ENCODE measurements at regions not wholly inside any gene's neighbourhood (a gene's known extent, or its start where the extent isn't known, plus 50 kb on each side); places are given as distances from the start of the nearest gene placed in this dataset.

- no peak for DNase-seq (ENCODE audit: low read depth)
Measured at GRCh38 chr15:31555022-31555421, 228.4 kb downstream of the KLF13 start.

GRCh38 chr15:31556494-31557150 is 230.0 kb downstream of the KLF13 start:
- DNase-seq (ENCODE audit: low read depth) = no peak

GRCh38 chr15:31557899-31558298 is 231.3 kb downstream of the KLF13 start:
- DNase-seq (ENCODE audit: low read depth) = no peak

- no peak for DNase-seq (ENCODE audit: low read depth)
Measured at GRCh38 chr15:31558840-31559239, 232.2 kb downstream of the KLF13 start.

- no peak for DNase-seq (ENCODE audit: low read depth)
Measured at GRCh38 chr15:31559786-31560185, 233.2 kb downstream of the KLF13 start.

GRCh38 chr15:31560643-31561042 is 234.0 kb downstream of the KLF13 start:
- DNase-seq (ENCODE audit: low read depth) = no peak

GRCh38 chr15:31561156-31561555 is 234.5 kb downstream of the KLF13 start:
- DNase-seq (ENCODE audit: low read depth) = no peak

GRCh38 chr15:31563001-31563400 is 236.4 kb downstream of the KLF13 start:
- DNase-seq (ENCODE audit: low read depth) = no peak

GRCh38 chr15:31563421-31563820 is 236.8 kb downstream of the KLF13 start:
- DNase-seq (ENCODE audit: low read depth) = no peak

GRCh38 chr15:31567861-31568260 is 241.2 kb downstream of the KLF13 start:
- DNase-seq (ENCODE audit: low read depth) = no peak

GRCh38 chr15:31569836-31570235 is 243.2 kb downstream of the KLF13 start:
- no peak for DNase-seq (ENCODE audit: low read depth)

- no peak for DNase-seq (ENCODE audit: low read depth)
Measured at GRCh38 chr15:31570591-31570990, 244.0 kb downstream of the KLF13 start.

GRCh38 chr15:31571676-31572075 is 245.0 kb downstream of the KLF13 start:
- no peak for DNase-seq (ENCODE audit: low read depth)

GRCh38 chr15:31573759-31574158 is 247.1 kb downstream of the KLF13 start:
- no peak for DNase-seq (ENCODE audit: low read depth)

- DNase-seq (ENCODE audit: low read depth) = no peak
Measured at GRCh38 chr15:31574766-31575165, 248.1 kb downstream of the KLF13 start.

- DNase-seq (ENCODE audit: low read depth) = no peak
Measured at GRCh38 chr15:31577108-31577507, 250.5 kb downstream of the KLF13 start.

- DNase-seq (ENCODE audit: low read depth) = no peak
Measured at GRCh38 chr15:31579282-31579681, 252.6 kb downstream of the KLF13 start.

GRCh38 chr15:31579976-31580375 is 253.3 kb downstream of the KLF13 start:
- no peak for DNase-seq (ENCODE audit: low read depth)

GRCh38 chr15:31584195-31584594 is 257.6 kb downstream of the KLF13 start:
- no peak for DNase-seq (ENCODE audit: low read depth)

GRCh38 chr15:31585240-31585639 is 258.6 kb downstream of the KLF13 start:
- no peak for DNase-seq (ENCODE audit: low read depth)

- no peak for DNase-seq (ENCODE audit: low read depth)
Measured at GRCh38 chr15:31586841-31587240, 260.2 kb downstream of the KLF13 start.

- DNase-seq (ENCODE audit: low read depth) = no peak
Measured at GRCh38 chr15:31587583-31587982, 260.9 kb downstream of the KLF13 start.

GRCh38 chr15:31590609-31591008 is 264.0 kb downstream of the KLF13 start:
- DNase-seq (ENCODE audit: low read depth) = no peak

GRCh38 chr15:31591908-31592307 is 265.3 kb downstream of the KLF13 start:
- DNase-seq (ENCODE audit: low read depth) = no peak

GRCh38 chr15:31597466-31597865 is 270.8 kb downstream of the KLF13 start:
- no peak for DNase-seq (ENCODE audit: low read depth)

All from stimulated activated CD8-positive, alpha-beta memory T cell treated with anti-CD3 and anti-CD28 coated beads, Interleukin-7, amount 100 ng/mL, for 24 hours (primary cell).